ENCODE measurements at regions not wholly inside any gene's neighbourhood (a gene's known extent, or its start where the extent isn't known, plus 50 kb on each side); places are given as distances from the start of the nearest gene placed in this dataset.

GRCh38 chr15:58235961-58236360 is 97.8 kb downstream of the AQP9 start:
- TF ChIP-seq, protein P1, sequence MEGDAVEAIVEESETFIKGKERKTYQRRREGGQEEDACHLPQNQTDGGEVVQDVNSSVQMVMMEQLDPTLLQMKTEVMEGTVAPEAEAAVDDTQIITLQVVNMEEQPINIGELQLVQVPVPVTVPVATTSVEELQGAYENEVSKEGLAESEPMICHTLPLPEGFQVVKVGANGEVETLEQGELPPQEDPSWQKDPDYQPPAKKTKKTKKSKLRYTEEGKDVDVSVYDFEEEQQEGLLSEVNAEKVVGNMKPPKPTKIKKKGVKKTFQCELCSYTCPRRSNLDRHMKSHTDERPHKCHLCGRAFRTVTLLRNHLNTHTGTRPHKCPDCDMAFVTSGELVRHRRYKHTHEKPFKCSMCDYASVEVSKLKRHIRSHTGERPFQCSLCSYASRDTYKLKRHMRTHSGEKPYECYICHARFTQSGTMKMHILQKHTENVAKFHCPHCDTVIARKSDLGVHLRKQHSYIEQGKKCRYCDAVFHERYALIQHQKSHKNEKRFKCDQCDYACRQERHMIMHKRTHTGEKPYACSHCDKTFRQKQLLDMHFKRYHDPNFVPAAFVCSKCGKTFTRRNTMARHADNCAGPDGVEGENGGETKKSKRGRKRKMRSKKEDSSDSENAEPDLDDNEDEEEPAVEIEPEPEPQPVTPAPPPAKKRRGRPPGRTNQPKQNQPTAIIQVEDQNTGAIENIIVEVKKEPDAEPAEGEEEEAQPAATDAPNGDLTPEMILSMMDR (IDR thresholded peaks at IDR 0.05; ENCODE audit: insufficient read depth, low read length, poor library complexity, severe bottlenecking), result no peak
- DNase-seq (ENCODE audit: low read depth), result no peak

DNA sequence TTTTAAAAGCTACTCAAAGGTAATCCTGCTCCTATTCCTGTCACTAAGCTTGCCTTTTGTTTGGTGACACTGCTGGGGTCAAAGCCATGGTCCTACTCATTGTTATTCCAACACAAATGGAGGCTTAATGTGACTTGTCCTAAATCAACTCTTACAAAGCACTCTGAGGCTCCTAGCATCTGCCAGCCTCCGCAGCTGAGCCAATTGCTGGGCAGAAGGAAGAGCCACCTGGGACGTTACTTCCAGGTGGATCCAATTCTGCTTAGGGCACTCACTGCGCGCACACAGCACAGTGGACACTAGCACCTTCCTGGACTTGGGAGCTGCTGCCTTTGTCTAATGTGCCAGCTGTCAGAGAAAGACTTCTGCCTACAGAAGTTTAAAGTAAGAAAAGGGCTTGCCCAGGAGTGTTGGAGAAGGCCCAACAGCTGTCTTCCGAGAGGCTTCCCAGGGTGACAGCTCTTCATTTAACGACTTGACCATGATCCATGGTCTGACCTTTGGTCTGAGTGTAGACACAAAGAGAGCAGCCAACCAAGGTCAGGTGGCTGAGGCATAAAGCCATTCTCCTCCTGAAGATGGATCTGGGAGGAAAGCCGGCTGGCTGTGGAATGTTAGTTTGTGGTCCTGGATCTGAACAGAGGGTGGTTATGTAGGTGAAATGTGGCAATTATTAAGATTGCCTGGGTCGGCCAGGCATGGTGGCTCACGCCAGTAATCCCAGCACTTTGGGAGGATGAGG is 102.2 kb downstream of the AQP9 start:
- DNase-seq (ENCODE audit: low read depth), result no peak
- H3K36me3 ChIP-seq (ENCODE audit: control insufficient read depth, insufficient read depth, low read length), result no peaks in the 10 kb centered on the region
- no peaks in the 10 kb centered on the region for H3K27me3 ChIP-seq (ENCODE audit: control insufficient read depth, insufficient read depth, low read length)
- H3K4me3 ChIP-seq (ENCODE audit: low read depth, low read length), result no peak overlapping the region
- TF ChIP-seq, protein P1 (IDR thresholded peaks at IDR 0.05; ENCODE audit: insufficient read depth, low read length, poor library complexity, severe bottlenecking), result no peak

More at GRCh38 chr15:58235961-58236360, 97.8 kb downstream of the AQP9 start:
- no peaks in the 10 kb centered on the region for H3K36me3 ChIP-seq (ENCODE audit: control insufficient read depth, insufficient read depth, low read length)
- no peak overlapping the region for H3K4me3 ChIP-seq (ENCODE audit: low read depth, low read length)
- H3K27me3 ChIP-seq (ENCODE audit: control insufficient read depth, insufficient read depth, low read length), result no peaks in the 10 kb centered on the region

DNA sequence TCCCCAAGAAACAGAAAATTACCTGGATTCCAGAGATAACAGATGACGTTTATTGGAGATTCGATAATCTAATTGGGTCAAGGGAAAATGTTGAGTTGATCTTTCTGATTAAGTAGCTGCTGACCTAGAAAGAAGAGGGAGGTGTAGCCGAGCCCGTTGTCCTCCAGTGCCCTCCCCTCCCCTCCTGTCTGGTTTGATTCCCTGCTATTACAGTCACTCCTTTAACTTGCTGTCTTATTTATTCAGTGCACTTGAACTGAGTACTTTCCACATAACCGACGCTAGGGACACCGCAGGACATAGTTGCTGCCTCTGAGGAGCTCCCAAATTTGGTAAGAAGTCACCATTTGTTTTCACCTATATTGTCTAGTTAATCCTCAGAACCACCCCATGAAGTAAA is 103.7 kb downstream of the AQP9 start:
- DNase-seq (ENCODE audit: low read depth), result no peak
- TF ChIP-seq, protein P1 (IDR thresholded peaks at IDR 0.05; ENCODE audit: insufficient read depth, low read length, poor library complexity, severe bottlenecking), result peak; percentile 3

GRCh38 chr15:58243070-58243469 is 104.9 kb downstream of the AQP9 start:
- no peak for DNase-seq (ENCODE audit: low read depth)
- Histone ChIP-seq H3K36me3 (ENCODE audit: control insufficient read depth, insufficient read depth, low read length) (no peaks in the 10 kb centered on the region), H3K4me3 (ENCODE audit: low read depth, low read length) (no peak overlapping the region), H3K27me3 (ENCODE audit: control insufficient read depth, insufficient read depth, low read length) (no peaks in the 10 kb centered on the region)
- TF ChIP-seq, protein P1 (IDR thresholded peaks at IDR 0.05; ENCODE audit: insufficient read depth, low read length, poor library complexity, severe bottlenecking), result no peak

More for the DNA sequence above, 103.7 kb downstream of the AQP9 start:
- Histone ChIP-seq H3K4me3 (ENCODE audit: low read depth, low read length) (no peak overlapping the region), H3K27me3 (ENCODE audit: control insufficient read depth, insufficient read depth, low read length) (no peaks in the 10 kb centered on the region), H3K36me3 (ENCODE audit: control insufficient read depth, insufficient read depth, low read length) (no peaks in the 10 kb centered on the region)

DNA sequence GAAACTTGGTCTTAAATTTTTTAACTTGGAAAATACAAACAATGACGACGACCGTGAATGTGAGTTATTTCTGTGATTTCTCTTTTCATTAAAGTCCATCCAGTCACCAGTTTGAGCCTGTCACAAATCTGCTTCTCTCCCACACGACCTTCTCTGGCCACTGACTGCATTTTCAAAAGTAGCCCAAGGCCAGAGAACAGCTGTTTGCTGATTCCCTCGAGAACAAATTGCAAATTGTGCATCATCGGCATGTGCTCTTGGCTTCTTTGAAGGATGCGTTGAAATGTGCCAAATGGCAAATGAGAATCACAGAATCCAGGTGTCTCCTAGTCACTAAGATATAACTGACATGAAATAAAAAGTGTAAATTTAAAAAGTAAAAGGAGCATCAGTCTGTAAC is 106.4 kb downstream of the AQP9 start:
- DNase-seq (ENCODE audit: low read depth), result no peak
- TF ChIP-seq, protein P1 (IDR thresholded peaks at IDR 0.05; ENCODE audit: insufficient read depth, low read length, poor library complexity, severe bottlenecking), result no peak
- Histone ChIP-seq H3K4me3 (ENCODE audit: low read depth, low read length) (no peak overlapping the region), H3K36me3 (ENCODE audit: control insufficient read depth, insufficient read depth, low read length) (no peaks in the 10 kb centered on the region), H3K27me3 (ENCODE audit: control insufficient read depth, insufficient read depth, low read length) (no peaks in the 10 kb centered on the region)

DNA sequence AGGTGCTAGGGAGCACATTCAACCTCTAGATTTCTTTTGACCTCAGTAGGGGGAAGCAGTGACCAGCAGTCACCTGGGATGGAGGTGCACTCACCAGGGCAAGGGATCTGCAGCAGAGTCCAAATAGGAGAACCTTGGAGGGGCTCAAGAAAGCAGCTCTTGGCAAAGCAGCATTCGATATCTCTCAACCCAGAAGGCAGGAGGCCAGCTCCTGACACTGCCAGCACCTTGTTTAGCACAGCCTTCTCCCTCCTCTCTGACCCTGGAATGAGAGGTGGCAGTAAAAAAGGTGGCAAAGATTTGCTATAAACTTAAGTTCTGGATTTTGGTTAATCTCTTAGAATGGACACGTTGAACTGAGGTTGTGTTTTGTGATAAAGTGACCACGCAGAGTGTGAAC is 107.9 kb downstream of the AQP9 start:
- Histone ChIP-seq H3K27me3 (ENCODE audit: control insufficient read depth, insufficient read depth, low read length) (no peaks in the 10 kb centered on the region), H3K36me3 (ENCODE audit: control insufficient read depth, insufficient read depth, low read length) (no peaks in the 10 kb centered on the region), H3K4me3 (ENCODE audit: low read depth, low read length) (no peak overlapping the region)
- DNase-seq (ENCODE audit: low read depth), result no peak
- TF ChIP-seq, protein P1 (IDR thresholded peaks at IDR 0.05; ENCODE audit: insufficient read depth, low read length, poor library complexity, severe bottlenecking), result no peak

Measured in kidney epithelial cell (primary cell).